CD14-positive monocyte (primary cell): ENCODE measurements at regions not wholly inside any gene's neighbourhood (a gene's known extent, or its start where the extent isn't known, plus 50 kb on each side); places are given as distances from the start of the nearest gene placed in this dataset.

Source experiments
- DNase-seq, 3 donors: peaks; one replicate each; pipeline ENCODE4 v3.0.0-alpha.2; 2011 to 2022
- H2AFZ ChIP-seq: 2 replicates; pipeline ENCODE4 v1.6.0; 2012; ENCODE audit warnings: mild to moderate bottlenecking, low read depth, low read length, inconsistent platforms; ENCODE audit not compliant: insufficient read depth, poor library complexity, severe bottlenecking
- H3K27ac ChIP-seq, 2 donors: 1 replicate in 1 of 2; 2 replicates in 1 of 2; pipeline ENCODE4 v1.5.1; 2012 to 2013; ENCODE audit warnings: low read length in 2 of 2, control low read depth in 1 of 2, inconsistent platforms in 1 of 2, low read depth in 1 of 2, mild to moderate bottlenecking in 1 of 2
- H3K27me3 ChIP-seq, 2 donors: one replicate each; pipeline versions ENCODE4 v1.6.0 to v1.6.1; 2011 to 2013; ENCODE audit warnings: low read length in 2 of 2; ENCODE audit not compliant: control insufficient read depth in 2 of 2, insufficient read depth in 2 of 2
- H3K36me3 ChIP-seq, 2 donors: replicated peaks in 1 of 2; 1 replicate in 1 of 2; 2 replicates in 1 of 2; pipeline versions ENCODE4 v1.5.1 to v1.6.1; 2012 to 2013; ENCODE audit warnings: low read length in 2 of 2, control low read depth in 1 of 2, inconsistent platforms in 1 of 2, mild to moderate bottlenecking in 1 of 2; ENCODE audit not compliant: insufficient read depth in 2 of 2, control insufficient read depth in 1 of 2
- H3K4me1 ChIP-seq, 2 donors: 1 replicate in 1 of 2; 2 replicates in 1 of 2; pipeline versions ENCODE4 v1.5.1 to v1.6.1; 2012 to 2013; ENCODE audit warnings: low read length in 2 of 2, control low read depth in 1 of 2, inconsistent platforms in 1 of 2, mild to moderate bottlenecking in 1 of 2, moderate library complexity in 1 of 2; ENCODE audit not compliant: insufficient read depth in 2 of 2, control insufficient read depth in 1 of 2
- H3K4me2 ChIP-seq: replicated peaks from 2 replicates; pipeline ENCODE3; 2012; ENCODE audit warnings: low read length, moderate library complexity, mild to moderate bottlenecking; ENCODE audit not compliant: poor library complexity, severe bottlenecking; ENCODE audit errors: extremely low read depth
- H3K4me3 ChIP-seq, 3 experiments: fragments of 200-600 bp in 1 of 3; sonication (generic) in 1 of 3; replicated peaks in 1 of 3; 1 replicate in 2 of 3; 2 replicates in 1 of 3; pipeline ENCODE4 v1.5.1; 2011 to 2013; ENCODE audit warnings: low read length in 3 of 3, mild to moderate bottlenecking in 3 of 3, control low read depth in 2 of 3, low read depth in 2 of 3, inconsistent platforms in 1 of 3, moderate library complexity in 1 of 3
- H3K79me2 ChIP-seq: 2 replicates; pipeline ENCODE4 v1.6.0; 2012; ENCODE audit warnings: mild to moderate bottlenecking, control low read depth, inconsistent platforms, low read length, moderate library complexity; ENCODE audit not compliant: insufficient read depth
- H3K9ac ChIP-seq: 2 replicates; pipeline ENCODE4 v1.6.0; 2017; ENCODE audit warnings: low read length, mild to moderate bottlenecking; ENCODE audit not compliant: insufficient read depth, poor library complexity, severe bottlenecking
- H3K9me3 ChIP-seq, 2 donors: replicated peaks in 1 of 2; 1 replicate in 1 of 2; 2 replicates in 1 of 2; pipeline versions ENCODE4 v1.5.1 to v1.6.1; 2012 to 2013; ENCODE audit warnings: low read length in 2 of 2, control low read depth in 1 of 2; ENCODE audit not compliant: control insufficient read depth in 1 of 2, insufficient read depth in 1 of 2
- H4K20me1 ChIP-seq: 2 replicates; pipeline ENCODE4 v1.6.0; 2012; ENCODE audit warnings: mild to moderate bottlenecking, low read length, control low read depth, moderate library complexity; ENCODE audit not compliant: insufficient read depth
- H3K27ac Mint-ChIP-seq, 7 donors: one replicate each; pipeline ENCODE4 v1.8.0; 2020; ENCODE audit warnings: mild to moderate bottlenecking in 7 of 7, mixed read lengths in 7 of 7, moderate library complexity in 6 of 7, inconsistent platforms in 2 of 7
- H3K27me3 Mint-ChIP-seq, 3 donors: one replicate each; pipeline ENCODE4 v1.8.0; 2021 to 2022; ENCODE audit warnings: low read depth in 3 of 3, mild to moderate bottlenecking in 3 of 3, mixed read lengths in 3 of 3, moderate library complexity in 3 of 3, inconsistent platforms in 1 of 3
- H3K36me3 Mint-ChIP-seq, 2 donors: one replicate each; pipeline ENCODE4 v1.8.0; 2020; ENCODE audit warnings: mixed read lengths in 2 of 2, inconsistent platforms in 1 of 2, mild to moderate bottlenecking in 1 of 2
- H3K4me1 Mint-ChIP-seq: one replicate; pipeline ENCODE4 v1.8.0; 2020; ENCODE audit warnings: mild to moderate bottlenecking, mixed read lengths
- H3K4me3 Mint-ChIP-seq, 2 donors: one replicate each; pipeline ENCODE4 v1.8.0; 2020; ENCODE audit warnings: mild to moderate bottlenecking in 2 of 2, mixed read lengths in 2 of 2, moderate library complexity in 1 of 2
- H3K9me3 Mint-ChIP-seq, 7 donors: one replicate each; pipeline ENCODE4 v1.8.0; 2020 to 2022; ENCODE audit warnings: mixed read lengths in 7 of 7, mild to moderate bottlenecking in 6 of 7, moderate library complexity in 6 of 7, inconsistent platforms in 2 of 7
- WGBS: methylation state at CpG from one replicate; pipeline ENCODE4 v1.1.5; 2013; ENCODE audit warnings: missing lambda C conversion rate; ENCODE audit not compliant: insufficient coverage; 5-methylcytosine and 5-hydroxymethylcytosine counted together
- intact Hi-C, 2 donors: fragments of 100-400 bp; cut with micrococcal nuclease; formaldehyde crosslinking; loops; one replicate each; pipeline versions ENCODE4 v1.15.0 to v1.15.1; 2023
- TF ChIP-seq, protein P1 (sequence below): fragments of 200-600 bp; IDR thresholded peaks from one replicate; pipeline ENCODE4 v1.8.0; 2022; ENCODE audit warnings: antibody characterized with exemption, mild to moderate bottlenecking

- DNase-seq, result no peak
- H3K36me3 ChIP-seq, result no peaks in the 10 kb centered on the region
- no peaks in the 10 kb centered on the region for H3K27me3 ChIP-seq
- no peaks in the 10 kb centered on the region for H3K4me1 Mint-ChIP-seq
- peaks cover 0 to 14% (median 5%) of the 10 kb centered on the region in 7 donors for H3K9me3 Mint-ChIP-seq
- no peak overlapping the region for H3K4me3 Mint-ChIP-seq
- H4K20me1 ChIP-seq, result no peaks in the 10 kb centered on the region
- no peaks in the 10 kb centered on the region for H3K36me3 Mint-ChIP-seq
- no peak overlapping the region for H2AFZ ChIP-seq
- H3K27ac Mint-ChIP-seq, result no peak overlapping the region
- H3K4me2 ChIP-seq, result no peak overlapping the region
- H3K4me3 ChIP-seq, result no peak overlapping the region
- peaks cover 0 to 7% (median 2%) of the 10 kb centered on the region in 3 donors for H3K27me3 Mint-ChIP-seq
- no peak overlapping the region for H3K27ac ChIP-seq
- no peaks in the 10 kb centered on the region for H3K79me2 ChIP-seq
- no CpG with 5 or more reads among the region's 1 CpG for WGBS
- H3K4me1 ChIP-seq, result no peaks in the 10 kb centered on the region
- TF ChIP-seq, protein P1, sequence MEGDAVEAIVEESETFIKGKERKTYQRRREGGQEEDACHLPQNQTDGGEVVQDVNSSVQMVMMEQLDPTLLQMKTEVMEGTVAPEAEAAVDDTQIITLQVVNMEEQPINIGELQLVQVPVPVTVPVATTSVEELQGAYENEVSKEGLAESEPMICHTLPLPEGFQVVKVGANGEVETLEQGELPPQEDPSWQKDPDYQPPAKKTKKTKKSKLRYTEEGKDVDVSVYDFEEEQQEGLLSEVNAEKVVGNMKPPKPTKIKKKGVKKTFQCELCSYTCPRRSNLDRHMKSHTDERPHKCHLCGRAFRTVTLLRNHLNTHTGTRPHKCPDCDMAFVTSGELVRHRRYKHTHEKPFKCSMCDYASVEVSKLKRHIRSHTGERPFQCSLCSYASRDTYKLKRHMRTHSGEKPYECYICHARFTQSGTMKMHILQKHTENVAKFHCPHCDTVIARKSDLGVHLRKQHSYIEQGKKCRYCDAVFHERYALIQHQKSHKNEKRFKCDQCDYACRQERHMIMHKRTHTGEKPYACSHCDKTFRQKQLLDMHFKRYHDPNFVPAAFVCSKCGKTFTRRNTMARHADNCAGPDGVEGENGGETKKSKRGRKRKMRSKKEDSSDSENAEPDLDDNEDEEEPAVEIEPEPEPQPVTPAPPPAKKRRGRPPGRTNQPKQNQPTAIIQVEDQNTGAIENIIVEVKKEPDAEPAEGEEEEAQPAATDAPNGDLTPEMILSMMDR, result no peak
- H3K9me3 ChIP-seq, result peaks cover 0 to 3% of the 10 kb centered on the region in 2 donors
- H3K9ac ChIP-seq, result no peak overlapping the region
- intact Hi-C loops, result no loop called here
These were observed 103.1 kb downstream of the RAP2A start for GRCh38 chr13:97537110-97537509.

- WGBS, result 50% methylated on average over 1 of the region's 2 CpGs
- Mint-ChIP-seq H3K4me3 (no peak overlapping the region), H3K4me1 (no peaks in the 10 kb centered on the region), H3K36me3 (no peaks in the 10 kb centered on the region), H3K9me3 (peaks cover 0 to 14% (median 3%) of the 10 kb centered on the region in 7 donors), H3K27me3 (peaks cover 0 to 7% (median 2%) of the 10 kb centered on the region in 3 donors), H3K27ac (no peak overlapping the region)
- Histone ChIP-seq H3K4me1 (no peaks in the 10 kb centered on the region), H4K20me1 (no peaks in the 10 kb centered on the region), H3K27ac (no peak overlapping the region), H3K27me3 (no peaks in the 10 kb centered on the region), H3K9ac (no peak overlapping the region), H3K79me2 (no peaks in the 10 kb centered on the region), H3K9me3 (peaks cover 0 to 3% of the 10 kb centered on the region in 2 donors), H3K4me3 (no peak overlapping the region), H3K36me3 (no peaks in the 10 kb centered on the region), H2AFZ (no peak overlapping the region), H3K4me2 (no peak overlapping the region)
- DNase-seq, result no peak
- TF ChIP-seq, protein P1, result no peak
- intact Hi-C loops, result no loop called here
These were observed 104.2 kb downstream of the RAP2A start for GRCh38 chr13:97538203-97538602.
